ENCODE measurements at regions not wholly inside any gene's neighbourhood (a gene's known extent, or its start where the extent isn't known, plus 50 kb on each side); places are given as distances from the start of the nearest gene placed in this dataset.

DNA sequence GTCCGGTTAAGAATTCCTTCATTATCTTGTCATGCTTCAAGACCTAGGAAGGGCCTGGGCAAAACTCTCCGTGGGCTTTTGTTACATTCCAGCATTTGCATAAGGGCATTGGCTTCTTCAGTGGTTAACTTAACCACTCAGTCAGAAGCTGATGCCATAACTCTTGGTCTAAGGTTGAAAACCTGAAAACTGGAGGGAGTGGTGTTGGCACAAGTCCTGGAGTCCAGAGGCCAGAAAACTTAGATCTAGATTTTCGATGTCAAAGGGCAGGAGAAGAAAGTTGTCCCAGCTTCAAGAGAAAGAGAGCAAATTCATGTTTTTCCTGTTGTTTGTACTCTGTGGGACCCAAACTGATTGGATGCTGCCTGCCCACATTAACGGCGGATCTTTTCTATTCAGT lies 86.6 kb upstream of the GC start:
- Histone ChIP-seq H3K23me2 (ENCODE audit: low read depth, low read length) (no peaks in the 10 kb centered on the region), H2BK12ac (ENCODE audit: low read depth, low read length) (no peak overlapping the region), H3K56ac (replicated peaks; ENCODE audit: insufficient read length, low read depth, low read length) (no peak overlapping the region), H3K4me3 (ENCODE audit: extremely low read depth in 1 of 4, insufficient read depth in 2 of 4, low read depth in 3 of 4, low read length in 4 of 4) (no peak overlapping the region), H3K23ac (ENCODE audit: insufficient read length) (no peak overlapping the region), H4K5ac (ENCODE audit: insufficient read length, low read depth, low read length) (no peak overlapping the region), H2BK120ac (replicated peaks; ENCODE audit: low read depth, low read length) (no peak overlapping the region), H2BK15ac (ENCODE audit: low read length) (no peak overlapping the region), H3K27ac (ENCODE audit: low read depth, low read length) (no peak overlapping the region), H2BK5ac (ENCODE audit: low read depth, low read length) (no peak overlapping the region), H2BK20ac (ENCODE audit: low read length) (no peak overlapping the region), H3K79me2 (ENCODE audit: control insufficient read depth in 1 of 2, insufficient read depth in 2 of 2, low read length in 2 of 2) (no peaks in the 10 kb centered on the region), H3K9ac (replicated peaks in 1 of 4; ENCODE audit: extremely low read depth in 1 of 4, low read depth in 3 of 4, low read length in 3 of 4) (no peak overlapping the region), H4K8ac (ENCODE audit: extremely low read depth, insufficient read depth, low read length) (no peak overlapping the region), H4K91ac (replicated peaks; ENCODE audit: insufficient read length, low read length) (no peak overlapping the region), H4K20me1 (replicated peaks in 1 of 2; ENCODE audit: control insufficient read depth in 1 of 2, insufficient read depth in 2 of 2, low read length in 2 of 2) (no peaks in the 10 kb centered on the region), H2AK5ac (ENCODE audit: low read depth, low read length) (no peak overlapping the region), H3K14ac (ENCODE audit: insufficient read length) (no peak overlapping the region), H3K79me1 (ENCODE audit: low read depth, low read length) (no peaks in the 10 kb centered on the region), H3K4ac (replicated peaks; ENCODE audit: insufficient read length, low read depth, low read length) (no peak overlapping the region), H3K4me1 (replicated peaks in 1 of 4; ENCODE audit: control insufficient read depth in 3 of 4, insufficient read depth in 4 of 4, low read length in 3 of 4) (no peaks in the 10 kb centered on the region), H3K4me2 (ENCODE audit: insufficient read depth in 1 of 2, low read depth in 2 of 2, low read length in 2 of 2) (no peak overlapping the region), H3K27me3 (replicated peaks in 1 of 4; ENCODE audit: control insufficient read depth in 3 of 4, extremely low read depth in 1 of 4, insufficient read depth in 3 of 4, low read length in 3 of 4) (no peaks in the 10 kb centered on the region), H2AFZ (ENCODE audit: low read length) (no peak overlapping the region), H3K9me3 (ENCODE audit: insufficient read depth in 2 of 2, low read depth in 1 of 2, low read length in 1 of 2) (peaks cover 2 to 8% of the 10 kb centered on the region in 2 experiments; a peak in 3 of 4 replicates), H3K36me3 (ENCODE audit: control insufficient read depth in 2 of 4, insufficient read depth in 4 of 4, low read length in 3 of 4) (no peaks in the 10 kb centered on the region), H3K18ac (ENCODE audit: extremely low read depth, low read length) (no peak overlapping the region)
- TF ChIP-seq SIN3A (conservative IDR thresholded peaks at IDR 0.05 in 1 of 2, IDR thresholded peaks at IDR 0.05 in 1 of 2; ENCODE audit: low read depth in 1 of 2, low read length in 2 of 2): no peak
- no peak for TF ChIP-seq TAF7 (optimal IDR thresholded peaks at IDR 0.05; ENCODE audit: borderline replicate concordance, low read depth, low read length)
- no peak for TF ChIP-seq RXRA (IDR thresholded peaks at IDR 0.05; ENCODE audit: insufficient read depth, low read depth, low read length)
- TF ChIP-seq CREB1 (IDR thresholded peaks at IDR 0.05): no peak
- TF ChIP-seq TCF12 (IDR thresholded peaks at IDR 0.05; ENCODE audit: low read depth, low read length): no peak
- TF ChIP-seq JUN (IDR thresholded peaks at IDR 0.05; ENCODE audit: low read depth, low read length): no peak
- no peak for TF ChIP-seq SRF (IDR thresholded peaks at IDR 0.05; ENCODE audit: low read depth, low read length)
- no peak for TF ChIP-seq HDAC2 (IDR thresholded peaks at IDR 0.05; ENCODE audit: borderline replicate concordance in 1 of 2, low read depth in 2 of 2, low read length in 2 of 2)
- TF ChIP-seq JUND (IDR thresholded peaks at IDR 0.05; ENCODE audit: low read length): no peak
- no peak for TF ChIP-seq RBBP5 (IDR thresholded peaks at IDR 0.05; ENCODE audit: borderline replicate concordance, low read depth, low read length)
- no peak for TF ChIP-seq CBX5 (IDR thresholded peaks at IDR 0.05; ENCODE audit: low read depth, low read length)
- no peak for TF ChIP-seq EP300 (IDR thresholded peaks at IDR 0.05; ENCODE audit: borderline replicate concordance in 1 of 2, low read depth in 2 of 2, low read length in 2 of 2)
- CTCF ChIA-PET (ENCODE audit: partially characterized antibody): interaction anchor here (0.8 kb wide), 1 partner anchor 160 kb away, joined by 4 read pairs; no protein-coding TSS in a partner anchor
- 89% methylated on average over 5 of the region's 5 CpGs; no CpG with 5 or more reads in 1 of the 2 experiments for WGBS, 2 experiments (ENCODE audit: extremely low coverage in 1 of 2, insufficient coverage in 1 of 2, insufficient read length in 1 of 2, insufficient replicate concordance in 2 of 2, low coverage in 1 of 2, low lambda C conversion rate in 2 of 2, missing lambda C conversion rate in 1 of 2)
- POLR2A ChIA-PET (ENCODE audit: partially characterized antibody): no interaction called here
- FAIRE-seq (no peak), DNase-seq (ENCODE audit: low read depth in 1 of 2, low spot score in 2 of 2) (no peak)
